Peyer's patch (tissue), 4 donors: ENCODE measurements at regions not wholly inside any gene's neighbourhood (a gene's known extent, or its start where the extent isn't known, plus 50 kb on each side); places are given as distances from the start of the nearest gene placed in this dataset.

ENCODE experiments used
- POLR2A ChIP-seq, 2 donors: fragments of 450-650 bp; IDR thresholded peaks; one replicate each; pipeline ENCODE4 v1.5.1; 2017; ENCODE audit warnings: antibody characterized with exemption in 2 of 2, mild to moderate bottlenecking in 2 of 2, moderate library complexity in 2 of 2
- TF ChIP-seq, protein P1 (sequence below), 6 experiments: fragments of 450-650 bp in 4 of 6; fragments of 200-600 bp in 2 of 6; sonication (generic) in 1 of 6; IDR thresholded peaks; one replicate each; pipeline ENCODE4 v1.5.1; 2017 to 2019; ENCODE audit warnings: antibody characterized with exemption in 6 of 6, mild to moderate bottlenecking in 3 of 6, moderate library complexity in 1 of 6

DNA sequence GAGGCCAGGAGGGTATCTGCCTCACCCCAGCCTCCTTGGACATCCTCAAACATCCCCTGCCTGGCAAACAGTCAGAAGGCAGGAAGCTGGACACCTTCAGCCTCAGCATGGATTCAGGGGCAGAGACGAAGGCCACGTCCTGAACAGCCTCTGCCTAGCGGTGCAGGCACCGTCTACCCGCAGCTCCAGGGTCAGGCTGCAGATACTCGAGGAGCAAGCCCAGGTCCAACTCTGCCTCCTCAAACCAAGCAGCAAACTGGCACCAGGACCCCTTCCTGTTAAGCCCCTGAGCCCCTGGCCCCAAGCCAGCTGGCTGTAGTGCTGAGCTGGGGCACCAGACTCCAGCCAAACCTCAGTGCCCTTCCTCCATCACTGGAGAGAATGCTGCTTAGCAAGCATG is 494.7 kb downstream of the NPHP4 start:
- TF ChIP-seq, protein P1, sequence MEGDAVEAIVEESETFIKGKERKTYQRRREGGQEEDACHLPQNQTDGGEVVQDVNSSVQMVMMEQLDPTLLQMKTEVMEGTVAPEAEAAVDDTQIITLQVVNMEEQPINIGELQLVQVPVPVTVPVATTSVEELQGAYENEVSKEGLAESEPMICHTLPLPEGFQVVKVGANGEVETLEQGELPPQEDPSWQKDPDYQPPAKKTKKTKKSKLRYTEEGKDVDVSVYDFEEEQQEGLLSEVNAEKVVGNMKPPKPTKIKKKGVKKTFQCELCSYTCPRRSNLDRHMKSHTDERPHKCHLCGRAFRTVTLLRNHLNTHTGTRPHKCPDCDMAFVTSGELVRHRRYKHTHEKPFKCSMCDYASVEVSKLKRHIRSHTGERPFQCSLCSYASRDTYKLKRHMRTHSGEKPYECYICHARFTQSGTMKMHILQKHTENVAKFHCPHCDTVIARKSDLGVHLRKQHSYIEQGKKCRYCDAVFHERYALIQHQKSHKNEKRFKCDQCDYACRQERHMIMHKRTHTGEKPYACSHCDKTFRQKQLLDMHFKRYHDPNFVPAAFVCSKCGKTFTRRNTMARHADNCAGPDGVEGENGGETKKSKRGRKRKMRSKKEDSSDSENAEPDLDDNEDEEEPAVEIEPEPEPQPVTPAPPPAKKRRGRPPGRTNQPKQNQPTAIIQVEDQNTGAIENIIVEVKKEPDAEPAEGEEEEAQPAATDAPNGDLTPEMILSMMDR (IDR thresholded peaks at IDR 0.05): no peak
- TF ChIP-seq POLR2A (IDR thresholded peaks at IDR 0.05): no peak
